GM12878 (cell line): ENCODE measurements at regions not wholly inside any gene's neighbourhood (a gene's known extent, or its start where the extent isn't known, plus 50 kb on each side); places are given as distances from the start of the nearest gene placed in this dataset.

Source experiments
- ATAC-seq: fragments of 200-7000 bp; cut with Tn5 transposase; 3 replicates; pipeline ENCODE4 v1.9.1; 2020; ENCODE audit warnings: mild to moderate bottlenecking, moderate library complexity
- BruUV-seq: library from RNA; stranded (reverse); fragments of 400-500 nt; replicated peaks from 2 replicates; lab custom pipeline; 2021; lab: Mats Ljungman, UMichigan
- CTCF ChIA-PET: fragments of 300-600 bp; sonication (Branson Sonifier 250); formaldehyde crosslinking; extraction: SDS; loops from one replicate; lab custom pipeline; 2021; ENCODE audit warnings: inconsistent platforms; lab: Yijun Ruan, JAX
- POLR2A ChIA-PET: fragments of 350-600 bp; formaldehyde crosslinking; extraction: SDS; loops from one replicate; lab custom pipeline; 2021; ENCODE audit warnings: inconsistent platforms; lab: Charles Lee
- RAD21 ChIA-PET: fragments of 300-600 bp; sonication (Branson Sonifier 250); formaldehyde crosslinking; loops from one replicate; lab custom pipeline; 2023; ENCODE audit warnings: antibody characterized with exemption; ENCODE audit not compliant: unreplicated experiment; lab: Charles Lee
- SMC1A ChIA-PET: fragments of 300-600 bp; sonication (Branson Sonifier 250); formaldehyde crosslinking; loops from one replicate; lab custom pipeline; 2023; ENCODE audit not compliant: unreplicated experiment, uncharacterized antibody; lab: Charles Lee
- DNase-seq: peaks from one replicate; pipeline ENCODE4 v3.0.0-alpha.2; 2011; ENCODE audit warnings: low read depth, low spot score
- FAIRE-seq: peaks from 3 replicates; lab custom pipeline; 2011; peaks lifted over from hg19 to GRCh38; lab: Jason Lieb, UNC
- H2AFZ ChIP-seq: 2 replicates; pipeline ENCODE4 v1.6.0; 2011; ENCODE audit warnings: low read depth, low read length, control low read depth; ENCODE audit not compliant: control insufficient read depth
- H3K27ac ChIP-seq: 2 replicates; pipeline ENCODE4 v1.5.1; 2011; ENCODE audit warnings: control low read depth; ENCODE audit not compliant: control insufficient read depth, insufficient read depth
- H3K27me3 ChIP-seq, 2 experiments: replicated peaks in 1 of 2; 2 replicates each; pipeline versions ENCODE4 v1.6.0 to v1.6.1; 2011; ENCODE audit warnings: low read length in 1 of 2; ENCODE audit not compliant: control insufficient read depth in 2 of 2, insufficient read depth in 2 of 2
- H3K36me3 ChIP-seq, 2 experiments: 2 replicates each; pipeline ENCODE4 v1.5.1; 2011; ENCODE audit warnings: low read length in 1 of 2; ENCODE audit not compliant: control insufficient read depth in 2 of 2, insufficient read depth in 2 of 2
- H3K4me1 ChIP-seq: 2 replicates; pipeline ENCODE4 v1.6.1; 2011; ENCODE audit warnings: mild to moderate bottlenecking, low read length, moderate library complexity, mixed read lengths; ENCODE audit not compliant: control insufficient read depth, insufficient read depth
- H3K4me2 ChIP-seq: 2 replicates; pipeline ENCODE4 v1.6.0; 2011; ENCODE audit warnings: control low read depth; ENCODE audit not compliant: control insufficient read depth, insufficient read depth
- H3K4me3 ChIP-seq: fragments of 200-600 bp; sonication (generic); 2 replicates; pipeline ENCODE4 v1.5.1; 2016
- H3K79me2 ChIP-seq: 2 replicates; pipeline ENCODE4 v1.6.0; 2011; ENCODE audit warnings: low read length; ENCODE audit not compliant: control insufficient read depth, insufficient read depth
- H3K9ac ChIP-seq: 2 replicates; pipeline ENCODE4 v1.8.0; 2011; ENCODE audit warnings: low read length, control low read depth, mixed read lengths; ENCODE audit not compliant: control insufficient read depth, insufficient read depth
- H3K9me3 ChIP-seq: replicated peaks from 3 replicates; pipeline ENCODE4 v1.5.1; 2011; ENCODE audit warnings: mild to moderate bottlenecking, low read length; ENCODE audit not compliant: control insufficient read depth, insufficient read depth
- H4K20me1 ChIP-seq: 2 replicates; pipeline ENCODE4 v1.6.0; 2011; ENCODE audit not compliant: control insufficient read depth, insufficient read depth
- ATF7 ChIP-seq: fragments of 450-650 bp; IDR thresholded peaks from 2 replicates; pipeline ENCODE4 v1.6.1; 2016; ENCODE audit warnings: low read depth, mild to moderate bottlenecking
- BACH1 ChIP-seq: fragments of 450-650 bp; IDR thresholded peaks from 2 replicates; pipeline ENCODE4 v1.6.1; 2017; ENCODE audit warnings: mild to moderate bottlenecking, borderline replicate concordance
- CBX5 ChIP-seq: sonication (generic); IDR thresholded peaks from 2 replicates; pipeline ENCODE4 v1.6.1; 2016; ENCODE audit warnings: low read depth, moderate library complexity, mild to moderate bottlenecking, inconsistent platforms
- EED ChIP-seq: sonication (generic); IDR thresholded peaks from 2 replicates; pipeline ENCODE4 v1.6.1; 2016; ENCODE audit warnings: antibody characterized with exemption, low read depth
- FOXM1 ChIP-seq: IDR thresholded peaks from 2 replicates; pipeline ENCODE4 v1.6.1; 2012; ENCODE audit warnings: low read depth, mild to moderate bottlenecking, inconsistent platforms, low read length, moderate library complexity
- SP1 ChIP-seq: IDR thresholded peaks from one replicate; pipeline ENCODE4 v1.6.1; 2011; ENCODE audit warnings: low read depth, low read length
- STAT3 ChIP-seq: IDR thresholded peaks from 2 replicates; pipeline ENCODE4 v1.6.1; 2011; ENCODE audit warnings: low read depth, low read length, improper control_type of control experiment
- USF1 ChIP-seq: IDR thresholded peaks from 2 replicates; pipeline ENCODE4 v1.6.1; 2011; ENCODE audit warnings: borderline replicate concordance, low read depth, mild to moderate bottlenecking, moderate library complexity, mixed read lengths, low read length; ENCODE audit not compliant: insufficient read depth; ENCODE audit errors: extremely low read length
- WGBS: methylation state at CpG from one replicate; pipeline ENCODE4 v1.1.6; 2016; ENCODE audit warnings: low lambda C conversion rate; ENCODE audit not compliant: insufficient replicate concordance, insufficient coverage; ENCODE audit errors: missing lambda C conversion rate; 5-methylcytosine and 5-hydroxymethylcytosine counted together
- in situ Hi-C: fragments of 300-500 bp; cut with MboI; formaldehyde crosslinking; loops from 9 replicates; pipeline ENCODE4 v1.14.3; 2018; ENCODE audit warnings: mixed read lengths
- intact Hi-C: fragments of 100-400 bp; cut with micrococcal nuclease; formaldehyde crosslinking; loops from one replicate; pipeline ENCODE4 v1.14.2; 2022; ENCODE audit not compliant: unreplicated experiment

GRCh38 chr7:33742521-33742920, 162.8 kb upstream of the BMPER start:
- no peak overlapping the region for H3K4me3 ChIP-seq
- H3K4me2 ChIP-seq: no peak overlapping the region
- no peak for FAIRE-seq
- BruUV-seq: no TSS peak
- H3K79me2 ChIP-seq: no peaks in the 10 kb centered on the region
- no peaks in the 10 kb centered on the region; a peak in 1 of 4 replicates for H3K27me3 ChIP-seq
- TF ChIP-seq CBX5 (no peak), STAT3 (no peak), FOXM1 (no peak), ATF7 (no peak), SP1 (no peak), EED (no peak), BACH1 (no peak), USF1 (no peak)
- H3K9ac ChIP-seq: no peak overlapping the region
- in situ Hi-C loops: no loop called here
- no peak for DNase-seq
- H3K36me3 ChIP-seq: no peaks in the 10 kb centered on the region
- no peak overlapping the region for H3K27ac ChIP-seq
- 22% methylated on average over 6 of the region's 6 CpGs for whole genome bisulfite sequencing
- ChIA-PET RAD21 (interaction anchor here (1.0 kb wide), 1 partner anchor 283 kb away, joined by 4 read pairs; no protein-coding TSS in a partner anchor), CTCF (interaction anchor here (1.0 to 1.6 kb wide), 2 partner anchors 283 to 557 kb away, joined by 3 to 7 read pairs; no protein-coding TSS in a partner anchor), POLR2A (no interaction called here), SMC1A (interaction anchor here (0.6 to 1.3 kb wide), 2 partner anchors 283 to 335 kb away, joined by 3 read pairs; no protein-coding TSS in a partner anchor)
- H3K9me3 ChIP-seq: no peaks in the 10 kb centered on the region
- no peaks in the 10 kb centered on the region for H3K4me1 ChIP-seq
- no peak for ATAC-seq
- intact Hi-C loops: loop anchor here (5.0 to 10.0 kb wide), 3 partner anchors 288 to 555 kb away; no protein-coding TSS in a partner anchor
- no peaks in the 10 kb centered on the region for H4K20me1 ChIP-seq
- no peak overlapping the region for H2AFZ ChIP-seq
